ENCODE measurements at regions not wholly inside any gene's neighbourhood (a gene's known extent, or its start where the extent isn't known, plus 50 kb on each side); places are given as distances from the start of the nearest gene placed in this dataset.

GRCh38 chr11:69243496-69244200 is 50.3 kb upstream of the MYEOV start:
- TF ChIP-seq ZNF8 (CRISPR knock-in tag; IDR thresholded peaks at IDR 0.05) = no peak
- TF ChIP-seq TCF4 (CRISPR knock-in tag; IDR thresholded peaks at IDR 0.05; ENCODE audit: borderline replicate concordance) = no peak
- TF ChIP-seq ARNTL (CRISPR knock-in tag; IDR thresholded peaks at IDR 0.05; ENCODE audit: borderline replicate concordance, low read depth) = no peak
- TF ChIP-seq TSHZ2 (CRISPR knock-in tag; IDR thresholded peaks at IDR 0.05) = no peak
- TF ChIP-seq TOX (CRISPR knock-in tag; IDR thresholded peaks at IDR 0.05; ENCODE audit: borderline replicate concordance) = no peak
- no peak for ATAC-seq
